OCI-LY7 (cell line): ENCODE measurements at regions not wholly inside any gene's neighbourhood (a gene's known extent, or its start where the extent isn't known, plus 50 kb on each side); places are given as distances from the start of the nearest gene placed in this dataset.

Experiments used
- BruUV-seq: library from RNA; stranded (reverse); fragments of 400-500 nt; replicated peaks from 2 replicates; lab custom pipeline; 2021; lab: Mats Ljungman, UMichigan
- CTCF ChIA-PET: fragments of 300-600 bp; sonication (Branson Sonifier 250); formaldehyde crosslinking; loops from one replicate; lab custom pipeline; 2022; ENCODE audit warnings: antibody characterized with exemption; ENCODE audit not compliant: unreplicated experiment; lab: Charles Lee
- POLR2A ChIA-PET: fragments of 300-600 bp; sonication (Branson Sonifier 250); formaldehyde crosslinking; loops from one replicate; lab custom pipeline; 2022; ENCODE audit warnings: antibody characterized with exemption; lab: Charles Lee
- DNase-seq: peaks from one replicate; pipeline ENCODE4 v3.0.0-alpha.2; 2015; ENCODE audit warnings: low spot score
- H2AFZ ChIP-seq: fragments of 200-600 bp; sonication (generic), shearing (Covaris generic); 2 replicates; pipeline ENCODE4 v1.6.1; 2014; ENCODE audit warnings: mild to moderate bottlenecking, antibody characterized with exemption, low read length, moderate library complexity
- H3K27ac ChIP-seq: fragments of 200-600 bp; sonication (generic); 2 replicates; pipeline ENCODE4 v1.5.1; 2014; ENCODE audit warnings: mixed run types, low read depth, mild to moderate bottlenecking, moderate library complexity, low read length, inconsistent platforms; ENCODE audit not compliant: poor library complexity, severe bottlenecking
- H3K36me3 ChIP-seq: fragments of 200-600 bp; sonication (generic); 2 replicates; pipeline ENCODE4 v1.6.1; 2014; ENCODE audit warnings: mild to moderate bottlenecking, antibody characterized with exemption, low read length, moderate library complexity, mixed read lengths; ENCODE audit not compliant: insufficient read depth
- H3K4me1 ChIP-seq: fragments of 200-600 bp; sonication (generic); 2 replicates; pipeline ENCODE4 v1.5.1; 2014; ENCODE audit warnings: mild to moderate bottlenecking, low read length; ENCODE audit not compliant: insufficient read depth, poor library complexity, severe bottlenecking
- H3K4me2 ChIP-seq: fragments of 200-600 bp; sonication (generic); 2 replicates; pipeline ENCODE4 v1.6.1; 2014; ENCODE audit warnings: mild to moderate bottlenecking, low read length
- H3K4me3 ChIP-seq: fragments of 200-600 bp; sonication (generic); 2 replicates; pipeline ENCODE4 v1.5.1; 2014; ENCODE audit warnings: mild to moderate bottlenecking, low read depth, low read length; ENCODE audit not compliant: poor library complexity, severe bottlenecking
- H3K79me2 ChIP-seq: fragments of 200-600 bp; sonication (generic); 2 replicates; pipeline ENCODE4 v1.6.1; 2016; ENCODE audit warnings: low read depth, mild to moderate bottlenecking, low read length, moderate library complexity, mixed read lengths; ENCODE audit not compliant: insufficient read depth
- H3K9me2 ChIP-seq: fragments of 200-600 bp; sonication (generic); 2 replicates; pipeline ENCODE4 v1.6.1; 2016; ENCODE audit warnings: mild to moderate bottlenecking, low read length, mixed read lengths; ENCODE audit not compliant: insufficient read depth
- H3K9me3 ChIP-seq: fragments of 200-600 bp; sonication (generic); 2 replicates; pipeline ENCODE4 v1.6.1; 2014; ENCODE audit warnings: mild to moderate bottlenecking, mixed run types, low read length, mixed read lengths
- H4K20me1 ChIP-seq: fragments of 200-600 bp; sonication (generic); 2 replicates; pipeline ENCODE4 v1.6.1; 2014; ENCODE audit warnings: mild to moderate bottlenecking, antibody characterized with exemption, low read length, moderate library complexity, mixed read lengths; ENCODE audit not compliant: insufficient read depth
- EZH2phosphoT487 ChIP-seq: fragments of 200-600 bp; sonication (generic); IDR thresholded peaks from 2 replicates; pipeline ENCODE4 v1.6.1; 2018; ENCODE audit warnings: low read depth, borderline replicate concordance, mild to moderate bottlenecking, mixed run types, antibody characterized with exemption, low read length, moderate library complexity, mixed read lengths
- intact Hi-C: fragments of 100-400 bp; cut with micrococcal nuclease; formaldehyde crosslinking; loops from one replicate; pipeline ENCODE4 v1.10.0; 2022; ENCODE audit not compliant: unreplicated experiment
- TF ChIP-seq, protein P1 (sequence below): fragments of 200-600 bp; sonication (generic); conservative IDR thresholded peaks from 2 replicates; pipeline ENCODE4 v1.5.1; 2014; ENCODE audit warnings: mild to moderate bottlenecking, antibody characterized with exemption, low read length, moderate library complexity, mixed read lengths

DNA sequence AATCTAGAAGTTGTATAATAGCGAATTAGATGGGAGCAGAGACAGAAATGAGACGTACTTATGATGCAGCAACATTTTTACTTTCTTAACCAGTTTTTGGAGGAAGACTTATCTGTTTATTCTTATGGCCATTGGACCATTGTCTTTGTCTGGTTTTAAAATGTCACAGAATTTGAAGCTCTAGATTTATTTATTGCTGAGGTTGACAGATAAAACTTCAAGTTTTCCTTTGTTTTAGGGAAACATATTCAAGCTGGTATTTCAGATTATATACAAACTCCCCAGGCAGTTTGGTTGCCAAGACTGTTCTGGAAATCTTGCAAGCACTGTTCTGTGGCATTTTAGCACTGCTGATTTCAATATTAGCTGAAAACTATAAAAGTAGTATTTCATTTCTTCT lies 1021.7 kb downstream of the GALC start:
- H3K4me1 ChIP-seq: no peaks in the 10 kb centered on the region
- no peaks in the 10 kb centered on the region for H3K36me3 ChIP-seq
- no peaks in the 10 kb centered on the region for H3K9me3 ChIP-seq
- CTCF ChIA-PET: no interaction called here
- intact Hi-C loops: no loop called here
- no peak for TF ChIP-seq EZH2phosphoT487
- TF ChIP-seq, protein P1, sequence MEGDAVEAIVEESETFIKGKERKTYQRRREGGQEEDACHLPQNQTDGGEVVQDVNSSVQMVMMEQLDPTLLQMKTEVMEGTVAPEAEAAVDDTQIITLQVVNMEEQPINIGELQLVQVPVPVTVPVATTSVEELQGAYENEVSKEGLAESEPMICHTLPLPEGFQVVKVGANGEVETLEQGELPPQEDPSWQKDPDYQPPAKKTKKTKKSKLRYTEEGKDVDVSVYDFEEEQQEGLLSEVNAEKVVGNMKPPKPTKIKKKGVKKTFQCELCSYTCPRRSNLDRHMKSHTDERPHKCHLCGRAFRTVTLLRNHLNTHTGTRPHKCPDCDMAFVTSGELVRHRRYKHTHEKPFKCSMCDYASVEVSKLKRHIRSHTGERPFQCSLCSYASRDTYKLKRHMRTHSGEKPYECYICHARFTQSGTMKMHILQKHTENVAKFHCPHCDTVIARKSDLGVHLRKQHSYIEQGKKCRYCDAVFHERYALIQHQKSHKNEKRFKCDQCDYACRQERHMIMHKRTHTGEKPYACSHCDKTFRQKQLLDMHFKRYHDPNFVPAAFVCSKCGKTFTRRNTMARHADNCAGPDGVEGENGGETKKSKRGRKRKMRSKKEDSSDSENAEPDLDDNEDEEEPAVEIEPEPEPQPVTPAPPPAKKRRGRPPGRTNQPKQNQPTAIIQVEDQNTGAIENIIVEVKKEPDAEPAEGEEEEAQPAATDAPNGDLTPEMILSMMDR: no peak
- no peaks in the 10 kb centered on the region for H3K9me2 ChIP-seq
- H4K20me1 ChIP-seq: no peaks in the 10 kb centered on the region
- no peak for DNase-seq
- POLR2A ChIA-PET: interaction anchor here (0.6 to 1.0 kb wide), 2 partner anchors 487 to 671 kb away, joined by 3 read pairs; no protein-coding TSS in a partner anchor
- BruUV-seq: no TSS peak
- no peak overlapping the region for H2AFZ ChIP-seq
- no peaks in the 10 kb centered on the region for H3K79me2 ChIP-seq
- H3K4me2 ChIP-seq: no peak overlapping the region
- H3K27ac ChIP-seq: no peak overlapping the region
- H3K4me3 ChIP-seq: no peak overlapping the region

- H3K36me3 ChIP-seq: no peaks in the 10 kb centered on the region
- no peak overlapping the region for H3K27ac ChIP-seq
- CTCF ChIA-PET: no interaction called here
- no peak for TF ChIP-seq EZH2phosphoT487
- TF ChIP-seq, protein P1: no peak
- no peaks in the 10 kb centered on the region for H4K20me1 ChIP-seq
- no TSS peak for BruUV-seq
- H2AFZ ChIP-seq: no peak overlapping the region
- no peaks in the 10 kb centered on the region for H3K4me1 ChIP-seq
- no peaks in the 10 kb centered on the region for H3K9me2 ChIP-seq
- no peak overlapping the region for H3K4me2 ChIP-seq
- no peaks in the 10 kb centered on the region for H3K79me2 ChIP-seq
- intact Hi-C loops: no loop called here
- H3K4me3 ChIP-seq: no peak overlapping the region
- 0 out of 2 replicates have a peak, but pooled peaks cover 4% of the 10 kb centered on the region for H3K9me3 ChIP-seq
- POLR2A ChIA-PET: interaction anchor here (0.6 to 0.7 kb wide), 2 partner anchors 86 to 359 kb away, joined by 3 read pairs; no protein-coding TSS in a partner anchor
- no peak for DNase-seq
Measured at GRCh38 chr14:86961106-86961716, 1031.8 kb downstream of the GALC start.

DNA sequence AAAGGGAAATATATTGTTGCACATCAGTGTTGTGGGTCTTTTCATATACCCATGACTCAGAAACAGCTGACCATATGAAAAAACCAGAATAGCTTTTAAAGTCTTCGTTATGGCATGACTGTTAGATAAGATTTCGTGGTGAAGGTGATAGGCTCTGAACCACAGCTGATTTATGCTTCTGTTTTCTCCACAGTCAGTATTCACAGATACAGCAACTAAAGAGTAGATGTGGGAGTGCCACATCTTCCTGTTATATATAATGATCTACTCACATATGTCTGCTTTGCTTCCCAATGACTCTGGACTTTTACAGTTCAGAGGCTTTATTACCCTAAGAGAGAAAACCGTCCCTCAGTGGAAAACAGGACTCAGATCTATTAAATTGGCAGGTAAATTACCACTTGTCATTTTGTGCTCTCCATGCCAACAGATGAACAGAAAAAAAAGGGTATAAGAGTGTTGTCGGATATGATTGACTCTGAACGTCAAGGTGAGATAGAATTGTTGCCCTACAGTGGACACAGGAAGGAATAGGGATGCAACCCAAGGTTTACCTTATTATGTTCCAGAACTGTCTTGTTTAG lies 1037.1 kb downstream of the GALC start:
- H3K4me1 ChIP-seq: no peaks in the 10 kb centered on the region
- no peak overlapping the region for H3K4me3 ChIP-seq
- H3K36me3 ChIP-seq: no peaks in the 10 kb centered on the region
- H2AFZ ChIP-seq: no peak overlapping the region
- BruUV-seq: no TSS peak
- POLR2A ChIA-PET: interaction anchor here (0.7 to 1.8 kb wide), 4 partner anchors 19 to 490 kb away, joined by 3 to 4 read pairs (median 3); no protein-coding TSS in a partner anchor
- intact Hi-C loops: no loop called here
- H3K4me2 ChIP-seq: no peak overlapping the region
- no peaks in the 10 kb centered on the region for H3K9me2 ChIP-seq
- TF ChIP-seq, protein P1: no peak
- TF ChIP-seq EZH2phosphoT487: no peak
- DNase-seq: no peak
- CTCF ChIA-PET: no interaction called here
- H3K27ac ChIP-seq: no peak overlapping the region
- H3K79me2 ChIP-seq: no peaks in the 10 kb centered on the region
- H3K9me3 ChIP-seq: no peaks in the 10 kb centered on the region
- no peaks in the 10 kb centered on the region for H4K20me1 ChIP-seq
